Endothelial cell of umbilical vein (primary cell): ENCODE measurements at regions not wholly inside any gene's neighbourhood (a gene's known extent, or its start where the extent isn't known, plus 50 kb on each side); places are given as distances from the start of the nearest gene placed in this dataset.

Experiments used
- BruUV-seq: library from RNA; stranded (reverse); fragments of 400-500 nt; replicated peaks from 2 replicates; lab custom pipeline; 2021; lab: Mats Ljungman, UMichigan
- CTCF ChIA-PET: fragments of 300-600, 350-600 bp; sonication (Branson Sonifier 250); formaldehyde crosslinking; loops from one replicate; lab custom pipeline; 2021; ENCODE audit warnings: antibody characterized with exemption, inconsistent platforms; lab: Charles Lee
- POLR2A ChIA-PET: fragments of 300-600, 350-600 bp; sonication (Branson Sonifier 250); formaldehyde crosslinking; loops from one replicate; lab custom pipeline; 2021; ENCODE audit warnings: antibody characterized with exemption, inconsistent platforms; lab: Charles Lee
- DNase-seq: peaks from one replicate; pipeline ENCODE4 v3.0.0-alpha.2; 2011; ENCODE audit warnings: low read depth, low spot score
- FAIRE-seq: peaks from 2 replicates; lab custom pipeline; 2011; peaks lifted over from hg19 to GRCh38; lab: Jason Lieb, UNC
- H2AFZ ChIP-seq: 2 replicates; pipeline ENCODE4 v1.6.0; 2012; ENCODE audit warnings: low read depth, low read length, control low read depth, inconsistent platforms
- H3K27ac ChIP-seq: 2 replicates; pipeline ENCODE4 v1.5.1; 2011; ENCODE audit warnings: low read depth, mild to moderate bottlenecking, control low read depth, low read length, moderate library complexity; ENCODE audit not compliant: insufficient read depth
- H3K27me3 ChIP-seq, 2 experiments: 2 replicates each; pipeline versions ENCODE4 v1.6.0 to v1.6.1; 2011; ENCODE audit warnings: low read length in 2 of 2, mixed read lengths in 1 of 2; ENCODE audit not compliant: control insufficient read depth in 2 of 2, insufficient read depth in 2 of 2
- H3K36me3 ChIP-seq, 2 experiments: 2 replicates in 1 of 2; 3 replicates in 1 of 2; pipeline ENCODE4 v1.5.1; 2011; ENCODE audit warnings: low read length in 2 of 2, mild to moderate bottlenecking in 1 of 2, moderate library complexity in 1 of 2; ENCODE audit not compliant: control insufficient read depth in 2 of 2, insufficient read depth in 2 of 2; ENCODE audit errors: extremely low read depth in 1 of 2
- H3K4me1 ChIP-seq: 3 replicates; pipeline ENCODE4 v1.5.1; 2011; ENCODE audit warnings: mild to moderate bottlenecking, low read length; ENCODE audit not compliant: control insufficient read depth, insufficient read depth; ENCODE audit errors: extremely low read depth
- H3K4me2 ChIP-seq: 2 replicates; pipeline ENCODE4 v1.6.1; 2011; ENCODE audit warnings: low read length, control low read depth, mixed read lengths; ENCODE audit not compliant: insufficient read depth
- H3K4me3 ChIP-seq, 3 experiments: fragments of 200-600 bp in 1 of 3; sonication (generic), shearing (Covaris generic) in 1 of 3; replicated peaks in 1 of 3; 2 replicates each; pipeline ENCODE4 v1.5.1; 2011 to 2016; ENCODE audit warnings: control low read depth in 3 of 3, low read length in 3 of 3, mild to moderate bottlenecking in 2 of 3, inconsistent platforms in 1 of 3, low read depth in 1 of 3, moderate library complexity in 1 of 3; ENCODE audit not compliant: insufficient read depth in 1 of 3
- H3K79me2 ChIP-seq: 2 replicates; pipeline ENCODE4 v1.6.0; 2012; ENCODE audit warnings: low read length, inconsistent platforms; ENCODE audit not compliant: control insufficient read depth, insufficient read depth
- H3K9ac ChIP-seq: replicated peaks from 2 replicates; pipeline ENCODE3; 2011; ENCODE audit warnings: low read length, control low read depth; ENCODE audit not compliant: insufficient read depth; ENCODE audit errors: extremely low read depth
- H3K9me1 ChIP-seq: replicated peaks from 3 replicates; pipeline ENCODE4 v1.6.0; 2011; ENCODE audit warnings: mild to moderate bottlenecking, low read length; ENCODE audit not compliant: control insufficient read depth, insufficient read depth; ENCODE audit errors: extremely low read depth
- H3K9me3 ChIP-seq: replicated peaks from 2 replicates; pipeline ENCODE4 v1.5.1; 2012; ENCODE audit warnings: low read length, inconsistent platforms; ENCODE audit not compliant: control insufficient read depth, insufficient read depth
- H4K20me1 ChIP-seq: replicated peaks from 2 replicates; pipeline ENCODE3; 2011; ENCODE audit warnings: mild to moderate bottlenecking, low read length; ENCODE audit not compliant: control insufficient read depth, insufficient read depth; ENCODE audit errors: extremely low read depth
- EZH2 ChIP-seq: IDR thresholded peaks from 2 replicates; pipeline ENCODE4 v1.6.1; 2012; ENCODE audit warnings: borderline replicate concordance, low read depth, mild to moderate bottlenecking, moderate library complexity, low read length, inconsistent platforms; ENCODE audit not compliant: severe bottlenecking
- FOS ChIP-seq: IDR thresholded peaks from 2 replicates; pipeline ENCODE4 v1.6.1; 2011; ENCODE audit warnings: mild to moderate bottlenecking, low read length, moderate library complexity, borderline replicate concordance; ENCODE audit not compliant: insufficient read depth
- GATA2 ChIP-seq: IDR thresholded peaks from 2 replicates; pipeline ENCODE4 v1.7.0; 2011; ENCODE audit warnings: low read depth, mild to moderate bottlenecking, moderate library complexity, mixed read lengths, low read length; ENCODE audit not compliant: insufficient read length, insufficient read depth
- JUN ChIP-seq: IDR thresholded peaks from 2 replicates; pipeline ENCODE4 v1.6.1; 2011; ENCODE audit warnings: borderline replicate concordance, low read depth; ENCODE audit not compliant: insufficient read length, insufficient read depth
- MYC ChIP-seq: IDR thresholded peaks from one replicate; pipeline ENCODE4 v1.6.1; 2011; ENCODE audit warnings: mild to moderate bottlenecking, low read depth, low read length
- POLR2A ChIP-seq: IDR thresholded peaks from 2 replicates; pipeline ENCODE4 v1.6.1; 2012; ENCODE audit warnings: low read depth, mild to moderate bottlenecking, control low read depth, low read length
- POLR2AphosphoS5 ChIP-seq: IDR thresholded peaks from 2 replicates; pipeline ENCODE4 v1.6.1; 2012; ENCODE audit warnings: low read depth, mild to moderate bottlenecking, control low read depth, low read length, moderate library complexity; ENCODE audit not compliant: insufficient read depth
- dilution Hi-C: fragments of 300-500 bp; cut with MboI; formaldehyde crosslinking; loops from one replicate; pipeline ENCODE4 v1.15.0; 2019; ENCODE audit warnings: low sequenced_read_pairs; ENCODE audit not compliant: extremely low pct_ligation_motif_present
- intact Hi-C: fragments of 100-400 bp; cut with micrococcal nuclease; formaldehyde crosslinking; loops from one replicate; pipeline ENCODE4 v1.10.0; 2022
- TF ChIP-seq, protein P1 (sequence below), 2 donors: IDR thresholded peaks; 1 replicate in 1 of 2; 2 replicates in 1 of 2; pipeline ENCODE4 v1.5.1; 2011; ENCODE audit warnings: low read length in 2 of 2, mild to moderate bottlenecking in 2 of 2, moderate library complexity in 2 of 2, control low read depth in 1 of 2, inconsistent platforms in 1 of 2, low read depth in 1 of 2; ENCODE audit not compliant: insufficient read depth in 1 of 2; ENCODE audit errors: extremely low read depth in 1 of 2
- TF ChIP-seq, protein P2 (sequence below): IDR thresholded peaks from 2 replicates; pipeline ENCODE4 v1.6.1; 2011; ENCODE audit not compliant: insufficient read depth, insufficient read length

DNA sequence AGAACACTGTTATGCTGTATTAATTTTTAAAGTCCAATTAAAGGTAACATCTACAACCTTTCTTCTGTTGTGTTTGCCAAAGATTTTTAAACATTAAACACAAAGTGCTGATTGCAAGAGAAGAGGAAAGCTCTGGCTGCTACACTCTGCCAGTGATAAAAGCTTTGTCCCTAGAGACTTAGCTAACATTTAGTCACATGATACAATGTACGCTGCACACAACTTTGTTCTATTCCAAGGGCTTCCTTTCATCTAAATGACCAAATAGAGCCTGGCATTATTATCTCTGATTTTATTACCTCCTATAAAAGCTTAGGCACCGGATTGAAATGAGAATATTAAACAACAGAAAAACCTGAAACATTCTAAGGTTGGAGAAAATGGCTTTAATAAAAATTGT lies 388.7 kb upstream of the PMFBP1 start:
- ChIA-PET CTCF (no interaction called here), POLR2A (no interaction called here)
- H2AFZ ChIP-seq = no peak overlapping the region
- no peaks in the 10 kb centered on the region for H3K79me2 ChIP-seq
- no peaks in the 10 kb centered on the region for H3K36me3 ChIP-seq
- no peaks in the 10 kb centered on the region for H3K27me3 ChIP-seq
- H4K20me1 ChIP-seq = no peaks in the 10 kb centered on the region
- no peaks in the 10 kb centered on the region for H3K9me3 ChIP-seq
- intact Hi-C loops = no loop called here
- BruUV-seq = no TSS peak
- no peaks in the 10 kb centered on the region for H3K4me1 ChIP-seq
- H3K27ac ChIP-seq = no peak overlapping the region
- no peak overlapping the region for H3K9ac ChIP-seq
- DNase-seq (no peak), FAIRE-seq (no peak)
- no peak overlapping the region for H3K4me2 ChIP-seq
- no peak overlapping the region for H3K4me3 ChIP-seq
- TF ChIP-seq POLR2A = no peak
- TF ChIP-seq, protein P1, sequence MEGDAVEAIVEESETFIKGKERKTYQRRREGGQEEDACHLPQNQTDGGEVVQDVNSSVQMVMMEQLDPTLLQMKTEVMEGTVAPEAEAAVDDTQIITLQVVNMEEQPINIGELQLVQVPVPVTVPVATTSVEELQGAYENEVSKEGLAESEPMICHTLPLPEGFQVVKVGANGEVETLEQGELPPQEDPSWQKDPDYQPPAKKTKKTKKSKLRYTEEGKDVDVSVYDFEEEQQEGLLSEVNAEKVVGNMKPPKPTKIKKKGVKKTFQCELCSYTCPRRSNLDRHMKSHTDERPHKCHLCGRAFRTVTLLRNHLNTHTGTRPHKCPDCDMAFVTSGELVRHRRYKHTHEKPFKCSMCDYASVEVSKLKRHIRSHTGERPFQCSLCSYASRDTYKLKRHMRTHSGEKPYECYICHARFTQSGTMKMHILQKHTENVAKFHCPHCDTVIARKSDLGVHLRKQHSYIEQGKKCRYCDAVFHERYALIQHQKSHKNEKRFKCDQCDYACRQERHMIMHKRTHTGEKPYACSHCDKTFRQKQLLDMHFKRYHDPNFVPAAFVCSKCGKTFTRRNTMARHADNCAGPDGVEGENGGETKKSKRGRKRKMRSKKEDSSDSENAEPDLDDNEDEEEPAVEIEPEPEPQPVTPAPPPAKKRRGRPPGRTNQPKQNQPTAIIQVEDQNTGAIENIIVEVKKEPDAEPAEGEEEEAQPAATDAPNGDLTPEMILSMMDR (IDR thresholded peaks at IDR 0.05; ENCODE audit: extremely low read depth in 1 of 2, insufficient read depth in 1 of 2, low read depth in 1 of 2, low read length in 2 of 2) = no peak
- no peak for TF ChIP-seq POLR2AphosphoS5
- no peak for TF ChIP-seq JUN
- no peak for TF ChIP-seq MYC
- no peak for TF ChIP-seq FOS
- TF ChIP-seq, protein P2, sequence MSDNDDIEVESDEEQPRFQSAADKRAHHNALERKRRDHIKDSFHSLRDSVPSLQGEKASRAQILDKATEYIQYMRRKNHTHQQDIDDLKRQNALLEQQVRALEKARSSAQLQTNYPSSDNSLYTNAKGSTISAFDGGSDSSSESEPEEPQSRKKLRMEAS = no peak
- no peak for TF ChIP-seq GATA2
- TF ChIP-seq EZH2 = no peak
- no peaks in the 10 kb centered on the region for H3K9me1 ChIP-seq
- dilution Hi-C loops = no loop called here
